Progenitor cell of endocrine pancreas (in vitro differentiated cells): ENCODE measurements at regions not wholly inside any gene's neighbourhood (a gene's known extent, or its start where the extent isn't known, plus 50 kb on each side); places are given as distances from the start of the nearest gene placed in this dataset.

Experiments
- DNase-seq: peaks from one replicate; pipeline ENCODE4 v3.0.0; 2021; ENCODE audit warnings: low spot score; ENCODE audit not compliant: unreplicated experiment
- H3K27ac Mint-ChIP-seq: 2 replicates; pipeline ENCODE4 v1.8.0; 2021; ENCODE audit warnings: mild to moderate bottlenecking, moderate library complexity, mixed read lengths
- H3K27me3 Mint-ChIP-seq: 2 replicates; pipeline ENCODE4 v1.8.0; 2021; ENCODE audit warnings: mixed read lengths
- H3K36me3 Mint-ChIP-seq: 2 replicates; pipeline ENCODE4 v1.8.0; 2022; ENCODE audit warnings: mixed read lengths; ENCODE audit not compliant: insufficient read depth
- H3K4me1 Mint-ChIP-seq: 2 replicates; pipeline ENCODE4 v1.8.0; 2021; ENCODE audit warnings: low read depth, mixed read lengths
- H3K4me3 Mint-ChIP-seq: 2 replicates; pipeline ENCODE4 v1.8.0; 2021; ENCODE audit warnings: low read depth, mild to moderate bottlenecking, moderate library complexity, mixed read lengths
- H3K9me3 Mint-ChIP-seq: 2 replicates; pipeline ENCODE4 v1.8.0; 2021; ENCODE audit warnings: low read depth, mixed read lengths
- TF ChIP-seq, protein P1 (sequence below): fragments of 200-600 bp; sonication (generic); IDR thresholded peaks from one replicate; pipeline ENCODE4 v1.5.0; 2021; ENCODE audit warnings: antibody characterized with exemption, mild to moderate bottlenecking; ENCODE audit not compliant: unreplicated experiment

DNA sequence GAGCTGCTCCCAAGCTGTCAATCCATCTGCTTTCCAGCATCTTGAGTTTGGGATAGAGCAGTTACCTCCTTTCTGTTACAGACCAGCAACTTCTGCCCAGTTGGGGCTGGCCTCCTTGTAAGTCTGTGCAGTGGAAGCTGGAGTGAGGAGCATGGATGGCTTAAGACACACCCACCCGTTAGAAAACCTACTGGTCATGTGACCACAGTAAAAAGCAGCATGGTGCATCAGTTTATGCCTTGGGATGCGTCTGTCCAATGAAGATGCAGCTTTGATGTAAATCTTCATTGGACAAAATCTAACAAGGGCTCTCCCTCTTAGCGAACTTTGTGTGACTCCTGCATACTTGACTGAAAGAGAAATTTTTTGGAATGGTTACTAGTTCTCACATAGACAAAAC, 453.5 kb downstream of the TYW1 start:
- Mint-ChIP-seq H3K27me3 (peaks cover 3% of the 10 kb centered on the region), H3K4me3 (no peak overlapping the region), H3K9me3 (no peaks in the 10 kb centered on the region), H3K27ac (no peak overlapping the region), H3K4me1 (no peaks in the 10 kb centered on the region), H3K36me3 (no peaks in the 10 kb centered on the region)
- DNase-seq, result no peak
- TF ChIP-seq, protein P1, sequence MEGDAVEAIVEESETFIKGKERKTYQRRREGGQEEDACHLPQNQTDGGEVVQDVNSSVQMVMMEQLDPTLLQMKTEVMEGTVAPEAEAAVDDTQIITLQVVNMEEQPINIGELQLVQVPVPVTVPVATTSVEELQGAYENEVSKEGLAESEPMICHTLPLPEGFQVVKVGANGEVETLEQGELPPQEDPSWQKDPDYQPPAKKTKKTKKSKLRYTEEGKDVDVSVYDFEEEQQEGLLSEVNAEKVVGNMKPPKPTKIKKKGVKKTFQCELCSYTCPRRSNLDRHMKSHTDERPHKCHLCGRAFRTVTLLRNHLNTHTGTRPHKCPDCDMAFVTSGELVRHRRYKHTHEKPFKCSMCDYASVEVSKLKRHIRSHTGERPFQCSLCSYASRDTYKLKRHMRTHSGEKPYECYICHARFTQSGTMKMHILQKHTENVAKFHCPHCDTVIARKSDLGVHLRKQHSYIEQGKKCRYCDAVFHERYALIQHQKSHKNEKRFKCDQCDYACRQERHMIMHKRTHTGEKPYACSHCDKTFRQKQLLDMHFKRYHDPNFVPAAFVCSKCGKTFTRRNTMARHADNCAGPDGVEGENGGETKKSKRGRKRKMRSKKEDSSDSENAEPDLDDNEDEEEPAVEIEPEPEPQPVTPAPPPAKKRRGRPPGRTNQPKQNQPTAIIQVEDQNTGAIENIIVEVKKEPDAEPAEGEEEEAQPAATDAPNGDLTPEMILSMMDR, result no peak

DNA sequence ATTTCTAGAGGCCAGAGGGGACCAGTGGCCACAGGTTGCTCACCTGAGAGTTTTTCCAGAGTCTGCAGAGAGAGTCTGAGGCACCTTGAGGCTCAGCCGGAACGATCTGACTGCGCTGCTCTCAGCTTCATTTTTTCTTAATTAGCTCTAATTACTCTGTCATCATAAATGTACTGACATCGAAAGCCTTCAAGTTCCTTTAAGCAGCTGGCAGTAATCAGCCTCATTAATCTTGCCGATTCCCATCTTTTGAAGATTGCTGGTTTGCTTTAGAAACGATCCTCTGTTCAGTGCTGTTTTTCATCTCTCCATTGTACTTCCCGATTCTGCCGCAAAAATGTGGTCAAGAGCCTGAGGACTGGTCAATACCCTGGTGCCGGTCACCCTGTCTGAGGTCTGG, 454.7 kb downstream of the TYW1 start:
- Mint-ChIP-seq H3K27ac (no peak overlapping the region), H3K27me3 (peaks cover 7% of the 10 kb centered on the region), H3K4me3 (no peak overlapping the region), H3K9me3 (no peaks in the 10 kb centered on the region), H3K4me1 (no peaks in the 10 kb centered on the region), H3K36me3 (no peaks in the 10 kb centered on the region)
- DNase-seq, result no peak
- TF ChIP-seq, protein P1, result no peak

DNA sequence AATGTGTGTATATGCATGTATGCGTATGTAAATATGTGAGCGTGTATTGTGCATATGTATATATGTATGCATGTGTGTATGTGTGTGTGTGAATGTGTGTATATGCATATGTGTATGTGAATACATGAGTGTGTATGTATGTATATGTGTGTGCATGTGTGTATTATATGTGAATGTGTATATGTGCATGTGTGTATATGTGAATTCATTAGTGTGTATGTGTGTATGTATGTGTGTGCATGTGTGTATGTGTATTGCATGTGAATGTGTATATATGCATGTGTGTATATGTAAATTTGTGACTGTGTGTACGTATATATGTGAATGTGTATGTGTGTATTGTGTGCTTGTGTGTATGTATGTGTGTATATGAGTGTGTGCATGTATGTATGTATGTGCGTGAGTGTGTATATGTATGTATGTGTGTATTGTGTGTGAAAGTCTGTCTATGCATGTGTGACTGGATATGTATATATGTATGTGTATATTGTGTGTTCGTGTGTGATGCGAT, 455.9 kb downstream of the TYW1 start:
- DNase-seq, result no peak
- TF ChIP-seq, protein P1, result no peak
- Mint-ChIP-seq H3K4me3 (no peak overlapping the region), H3K9me3 (no peaks in the 10 kb centered on the region), H3K4me1 (no peaks in the 10 kb centered on the region), H3K36me3 (no peaks in the 10 kb centered on the region), H3K27me3 (peaks cover 9% of the 10 kb centered on the region), H3K27ac (no peak overlapping the region)

DNA sequence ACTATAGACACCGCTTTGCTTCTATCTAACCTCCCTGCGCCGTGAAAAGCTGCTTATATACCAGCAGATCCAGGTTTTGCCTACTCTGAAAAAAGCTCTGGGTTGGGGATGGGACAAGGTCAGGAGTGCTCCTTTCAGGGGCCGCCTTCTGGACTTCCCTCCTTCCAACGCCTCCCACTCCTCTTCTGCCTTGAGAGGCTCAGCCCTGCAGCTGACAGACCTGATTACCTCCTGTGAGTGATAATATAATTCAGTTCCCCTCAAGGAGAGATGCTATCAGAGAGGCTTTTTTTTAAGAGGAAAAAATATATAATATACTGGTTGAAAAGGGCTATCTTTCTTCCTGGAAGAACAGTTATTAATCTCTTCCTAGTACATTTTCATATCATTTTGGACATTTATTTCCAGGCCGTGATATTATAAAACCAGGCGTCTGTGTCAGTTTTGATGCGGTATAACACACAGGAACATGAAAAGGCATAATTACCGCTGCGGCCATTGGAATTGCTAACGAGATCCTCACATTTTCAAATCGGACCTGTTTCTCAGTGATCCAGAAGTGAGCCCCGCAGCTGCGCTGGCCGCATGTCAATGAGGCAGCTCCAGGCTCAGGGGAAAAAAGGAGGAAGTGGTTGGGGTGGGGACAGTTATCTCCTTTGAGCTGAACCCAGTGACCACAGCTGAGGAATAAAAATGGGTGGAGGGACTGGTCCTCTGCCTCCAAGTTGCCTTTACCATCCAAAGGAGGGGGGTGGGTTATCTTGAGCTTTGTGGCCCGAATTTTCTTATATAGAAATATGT, 457.1 kb downstream of the TYW1 start:
- DNase-seq, result no peak
- Mint-ChIP-seq H3K4me3 (no peak overlapping the region), H3K36me3 (no peaks in the 10 kb centered on the region), H3K27me3 (peaks cover 9% of the 10 kb centered on the region), H3K27ac (no peak overlapping the region), H3K4me1 (no peaks in the 10 kb centered on the region), H3K9me3 (no peaks in the 10 kb centered on the region)
- TF ChIP-seq, protein P1, result no peak

DNA sequence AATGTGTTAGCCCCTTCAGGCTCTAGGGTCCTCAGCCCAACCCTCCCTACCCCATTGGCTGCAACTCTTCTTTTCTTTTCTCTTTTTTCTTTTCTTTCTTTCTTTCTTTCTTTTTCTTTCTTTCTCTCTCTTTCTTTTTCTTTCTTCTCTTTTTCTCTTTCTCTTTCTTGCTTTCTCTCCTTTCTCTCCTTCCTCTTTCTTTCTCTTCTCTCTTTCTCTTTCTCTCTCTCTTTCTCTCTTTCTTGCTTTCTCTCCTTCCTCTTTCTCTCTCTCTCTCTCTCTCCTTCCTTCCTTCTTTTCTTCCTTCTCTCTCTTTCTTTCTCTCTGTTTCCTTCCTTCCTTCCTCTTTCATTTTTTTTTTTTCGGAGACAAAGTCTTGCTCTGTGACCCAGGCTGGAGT, 458.9 kb downstream of the TYW1 start:
- no peaks in the 10 kb centered on the region for H3K9me3 Mint-ChIP-seq

More for the DNA sequence above, 458.9 kb downstream of the TYW1 start:
- TF ChIP-seq, protein P1, result no peak
- Mint-ChIP-seq H3K36me3 (no peaks in the 10 kb centered on the region), H3K27ac (no peak overlapping the region), H3K4me1 (no peaks in the 10 kb centered on the region), H3K4me3 (no peak overlapping the region), H3K27me3 (peaks cover 10% of the 10 kb centered on the region)
- DNase-seq, result no peak
